Thyroid gland (tissue), 4 donors: ENCODE measurements at regions not wholly inside any gene's neighbourhood (a gene's known extent, or its start where the extent isn't known, plus 50 kb on each side); places are given as distances from the start of the nearest gene placed in this dataset.

Experiments
- POLR2A ChIP-seq, 2 donors: fragments of 450-650 bp; IDR thresholded peaks; one replicate each; pipeline ENCODE4 v1.6.1; 2017; ENCODE audit warnings: antibody characterized with exemption in 2 of 2, mild to moderate bottlenecking in 2 of 2, moderate library complexity in 1 of 2
- TF ChIP-seq, protein P1 (sequence below), 6 experiments: fragments of 200-600 bp in 3 of 6; fragments of 450-650 bp in 3 of 6; sonication (generic) in 3 of 6; IDR thresholded peaks; one replicate each; pipeline ENCODE4 v1.5.1; 2016 to 2019; ENCODE audit warnings: antibody characterized with exemption in 6 of 6, mild to moderate bottlenecking in 2 of 6, inconsistent platforms in 1 of 6, moderate library complexity in 1 of 6

GRCh38 chr10:128462844-128463243, 336.6 kb upstream of the MKI67 start:
- TF ChIP-seq, protein P1, sequence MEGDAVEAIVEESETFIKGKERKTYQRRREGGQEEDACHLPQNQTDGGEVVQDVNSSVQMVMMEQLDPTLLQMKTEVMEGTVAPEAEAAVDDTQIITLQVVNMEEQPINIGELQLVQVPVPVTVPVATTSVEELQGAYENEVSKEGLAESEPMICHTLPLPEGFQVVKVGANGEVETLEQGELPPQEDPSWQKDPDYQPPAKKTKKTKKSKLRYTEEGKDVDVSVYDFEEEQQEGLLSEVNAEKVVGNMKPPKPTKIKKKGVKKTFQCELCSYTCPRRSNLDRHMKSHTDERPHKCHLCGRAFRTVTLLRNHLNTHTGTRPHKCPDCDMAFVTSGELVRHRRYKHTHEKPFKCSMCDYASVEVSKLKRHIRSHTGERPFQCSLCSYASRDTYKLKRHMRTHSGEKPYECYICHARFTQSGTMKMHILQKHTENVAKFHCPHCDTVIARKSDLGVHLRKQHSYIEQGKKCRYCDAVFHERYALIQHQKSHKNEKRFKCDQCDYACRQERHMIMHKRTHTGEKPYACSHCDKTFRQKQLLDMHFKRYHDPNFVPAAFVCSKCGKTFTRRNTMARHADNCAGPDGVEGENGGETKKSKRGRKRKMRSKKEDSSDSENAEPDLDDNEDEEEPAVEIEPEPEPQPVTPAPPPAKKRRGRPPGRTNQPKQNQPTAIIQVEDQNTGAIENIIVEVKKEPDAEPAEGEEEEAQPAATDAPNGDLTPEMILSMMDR (IDR thresholded peaks at IDR 0.05), result no peak
- TF ChIP-seq POLR2A (IDR thresholded peaks at IDR 0.05), result no peak
